ENCODE measurements at regions not wholly inside any gene's neighbourhood (a gene's known extent, or its start where the extent isn't known, plus 50 kb on each side); places are given as distances from the start of the nearest gene placed in this dataset.

DNA sequence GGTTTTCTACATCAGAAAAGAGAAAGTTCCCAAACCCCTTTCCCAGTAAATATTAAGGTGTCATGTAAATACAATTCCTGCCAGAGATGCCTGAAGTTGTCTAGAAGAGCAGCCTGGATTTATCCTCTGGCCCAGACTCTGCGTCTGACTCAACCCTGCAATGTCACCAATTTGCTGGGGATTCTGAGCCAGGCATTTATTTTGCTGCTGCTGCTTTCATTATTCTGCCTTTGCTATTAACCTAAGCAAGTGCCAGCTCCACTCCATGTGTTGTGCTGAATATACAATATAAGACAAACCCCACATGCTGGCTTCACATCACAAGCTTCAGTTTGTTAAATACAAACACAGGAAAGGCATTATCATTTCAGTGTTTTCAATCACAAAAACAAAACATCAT is 59.1 kb downstream of the ELAPOR2 start:
- H3K27ac ChIP-seq = no peak overlapping the region
- TF ChIP-seq, protein P1, sequence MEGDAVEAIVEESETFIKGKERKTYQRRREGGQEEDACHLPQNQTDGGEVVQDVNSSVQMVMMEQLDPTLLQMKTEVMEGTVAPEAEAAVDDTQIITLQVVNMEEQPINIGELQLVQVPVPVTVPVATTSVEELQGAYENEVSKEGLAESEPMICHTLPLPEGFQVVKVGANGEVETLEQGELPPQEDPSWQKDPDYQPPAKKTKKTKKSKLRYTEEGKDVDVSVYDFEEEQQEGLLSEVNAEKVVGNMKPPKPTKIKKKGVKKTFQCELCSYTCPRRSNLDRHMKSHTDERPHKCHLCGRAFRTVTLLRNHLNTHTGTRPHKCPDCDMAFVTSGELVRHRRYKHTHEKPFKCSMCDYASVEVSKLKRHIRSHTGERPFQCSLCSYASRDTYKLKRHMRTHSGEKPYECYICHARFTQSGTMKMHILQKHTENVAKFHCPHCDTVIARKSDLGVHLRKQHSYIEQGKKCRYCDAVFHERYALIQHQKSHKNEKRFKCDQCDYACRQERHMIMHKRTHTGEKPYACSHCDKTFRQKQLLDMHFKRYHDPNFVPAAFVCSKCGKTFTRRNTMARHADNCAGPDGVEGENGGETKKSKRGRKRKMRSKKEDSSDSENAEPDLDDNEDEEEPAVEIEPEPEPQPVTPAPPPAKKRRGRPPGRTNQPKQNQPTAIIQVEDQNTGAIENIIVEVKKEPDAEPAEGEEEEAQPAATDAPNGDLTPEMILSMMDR (IDR thresholded peaks at IDR 0.05) = no peak
- TF ChIP-seq EP300 (IDR thresholded peaks at IDR 0.05) (no peak), POLR2A (IDR thresholded peaks at IDR 0.05) (no peak)
- WGBS, 2 donors = 52 to 58% methylated on average over 1 of the region's 1 CpG
- no peak for DNase-seq (ENCODE audit: low spot score in 2 of 2)
- no peak overlapping the region for H3K4me3 ChIP-seq
- H3K4me1 ChIP-seq = peaks cover 0 to 26% (median 7%) of the 10 kb centered on the region in 4 donors
- no peaks in the 10 kb centered on the region for H3K9me3 ChIP-seq
- H3K27me3 ChIP-seq = no peaks in the 10 kb centered on the region
- no peaks in the 10 kb centered on the region for H3K36me3 ChIP-seq

DNA sequence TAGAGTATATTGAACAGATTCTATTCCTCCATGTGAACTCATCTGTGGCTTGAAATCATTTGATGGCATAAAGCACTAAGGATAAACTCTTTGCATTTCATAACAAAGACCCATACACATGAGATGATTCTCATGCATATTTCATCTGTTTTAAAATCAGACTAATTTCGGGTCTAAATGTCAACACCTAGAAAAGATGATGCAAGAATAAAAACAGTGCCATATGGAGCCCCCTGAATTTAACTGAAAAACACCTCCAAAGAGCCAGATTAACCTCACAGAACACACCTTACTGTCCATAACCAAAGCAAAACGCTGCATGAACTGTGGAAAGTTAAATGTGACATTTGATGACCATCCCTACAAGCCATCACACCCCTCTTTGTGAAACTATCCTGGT is 59.7 kb downstream of the ELAPOR2 start:
- WGBS, 2 donors = 71% methylated on average over 2 of the region's 2 CpGs
- Histone ChIP-seq H3K4me3 (no peak overlapping the region), H3K36me3 (no peaks in the 10 kb centered on the region), H3K27me3 (no peaks in the 10 kb centered on the region), H3K4me1 (peaks cover 0 to 26% (median 7%) of the 10 kb centered on the region in 4 donors), H3K27ac (no peak overlapping the region), H3K9me3 (no peaks in the 10 kb centered on the region)
- DNase-seq (ENCODE audit: low spot score in 2 of 2) = no peak
- TF ChIP-seq EP300 (IDR thresholded peaks at IDR 0.05) = no peak
- TF ChIP-seq POLR2A (IDR thresholded peaks at IDR 0.05) = no peak
- TF ChIP-seq, protein P1 (IDR thresholded peaks at IDR 0.05) = no peak

DNA sequence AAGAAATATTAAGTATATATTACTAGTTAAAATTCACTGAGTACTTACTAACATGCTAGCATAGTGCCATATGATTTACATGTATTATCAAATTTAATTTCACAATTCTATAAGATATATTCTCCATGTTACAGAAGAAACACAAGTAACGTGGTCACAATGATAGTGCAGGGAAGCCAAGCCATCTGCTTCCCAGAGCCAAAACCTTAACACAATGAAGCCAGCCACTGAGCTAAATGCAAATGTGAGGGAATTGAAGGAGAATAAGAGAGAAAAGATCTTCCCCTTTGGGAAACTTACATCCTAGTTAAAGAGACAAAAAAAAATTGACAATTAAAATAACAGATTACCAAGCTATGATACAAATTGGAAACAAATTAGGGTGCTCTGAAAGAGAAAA is 63.6 kb downstream of the ELAPOR2 start:
- TF ChIP-seq, protein P1 (IDR thresholded peaks at IDR 0.05) = no peak
- no peak for TF ChIP-seq POLR2A (IDR thresholded peaks at IDR 0.05)
- TF ChIP-seq EP300 (IDR thresholded peaks at IDR 0.05) = no peak
- H3K36me3 ChIP-seq = no peaks in the 10 kb centered on the region
- DNase-seq (ENCODE audit: low spot score in 2 of 2) = no peak
- H3K9me3 ChIP-seq = no peaks in the 10 kb centered on the region
- no peak overlapping the region for H3K27ac ChIP-seq
- no peak overlapping the region for H3K4me3 ChIP-seq
- no peaks in the 10 kb centered on the region for H3K27me3 ChIP-seq
- 76 to 83% methylated on average over 1 of the region's 1 CpG for WGBS, 2 donors
- peaks cover 0 to 7% (median 3%) of the 10 kb centered on the region in 4 donors for H3K4me1 ChIP-seq

DNA sequence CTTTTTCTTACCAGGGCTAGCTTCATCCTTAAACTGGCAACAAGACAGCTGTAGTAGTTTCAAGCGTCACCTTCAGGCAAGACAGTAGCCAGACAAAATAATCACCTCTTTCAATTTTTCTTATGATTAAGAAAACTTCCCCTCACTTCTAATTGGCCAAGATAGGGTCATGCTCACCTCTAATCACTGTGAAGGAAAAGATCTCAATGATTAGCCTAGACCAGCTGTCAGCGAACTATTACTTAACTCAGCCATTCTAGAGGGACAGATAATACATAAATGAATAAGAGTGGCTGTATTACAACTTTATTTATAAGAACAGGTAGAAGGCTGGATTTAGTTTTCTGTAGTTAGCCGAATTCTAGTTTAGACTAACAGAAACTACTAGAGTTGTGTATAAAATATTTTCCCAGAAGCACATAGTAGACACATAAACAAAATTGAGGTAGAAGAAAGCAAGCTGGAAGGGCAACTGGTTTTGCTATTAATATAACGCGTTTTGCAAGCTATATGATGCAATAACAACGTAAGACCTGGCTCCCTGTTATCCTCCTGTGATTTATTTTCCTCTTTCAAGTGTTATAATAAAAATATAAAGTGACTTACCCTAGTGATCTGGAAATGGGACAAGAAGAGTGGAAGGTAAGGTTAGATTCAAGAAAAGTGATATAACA is 64.3 kb downstream of the ELAPOR2 start:
- peaks cover 0 to 3% (median 1%) of the 10 kb centered on the region in 4 donors for H3K4me1 ChIP-seq
- no peaks in the 10 kb centered on the region for H3K36me3 ChIP-seq
- H3K9me3 ChIP-seq = no peaks in the 10 kb centered on the region
- H3K27me3 ChIP-seq = no peaks in the 10 kb centered on the region
- no peak for DNase-seq (ENCODE audit: low spot score in 2 of 2)
- TF ChIP-seq EP300 (IDR thresholded peaks at IDR 0.05) = no peak
- TF ChIP-seq, protein P1 (IDR thresholded peaks at IDR 0.05) = no peak
- no peak for TF ChIP-seq POLR2A (IDR thresholded peaks at IDR 0.05)
- no peak overlapping the region for H3K4me3 ChIP-seq
- H3K27ac ChIP-seq = no peak overlapping the region
- 87 to 91% methylated on average over 6 of the region's 6 CpGs for WGBS, 2 donors

DNA sequence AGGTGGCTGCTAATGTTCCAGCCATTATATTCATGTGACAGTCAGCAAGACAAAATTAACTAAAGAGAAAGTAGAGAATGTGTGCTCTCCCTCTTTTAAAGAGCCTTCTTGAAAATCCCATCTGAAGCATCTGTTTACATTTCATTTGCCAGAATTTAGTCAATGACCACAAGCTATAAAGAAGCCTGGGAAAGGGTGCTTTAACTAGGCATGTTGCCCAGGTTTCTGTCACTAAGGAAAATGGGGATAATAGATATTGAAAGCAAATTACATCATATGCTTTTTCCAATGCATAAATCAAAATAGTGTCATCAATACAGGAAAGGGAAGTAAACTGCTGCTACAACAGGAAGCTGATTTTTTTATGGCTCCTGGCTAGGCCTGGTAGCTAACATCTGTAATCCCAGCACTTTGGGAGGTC is 67.7 kb downstream of the ELAPOR2 start:
- Histone ChIP-seq H3K4me1 (no peaks in the 10 kb centered on the region), H3K27ac (no peak overlapping the region), H3K9me3 (peaks cover 0 to 11% (median 0%) of the 10 kb centered on the region in 4 donors), H3K27me3 (no peaks in the 10 kb centered on the region), H3K36me3 (no peaks in the 10 kb centered on the region), H3K4me3 (no peak overlapping the region)
- TF ChIP-seq POLR2A (IDR thresholded peaks at IDR 0.05) (no peak), EP300 (IDR thresholded peaks at IDR 0.05) (no peak)
- TF ChIP-seq, protein P1 (IDR thresholded peaks at IDR 0.05) = no peak
- no peak for DNase-seq (ENCODE audit: low spot score in 2 of 2)
